OCI-LY3 (cell line): ENCODE measurements at regions not wholly inside any gene's neighbourhood (a gene's known extent, or its start where the extent isn't known, plus 50 kb on each side); places are given as distances from the start of the nearest gene placed in this dataset.

Experiments used
- H2AFZ ChIP-seq: fragments of 200-600, 300-600 bp; shearing (Covaris generic); 2 replicates; pipeline ENCODE4 v1.6.0; 2014; ENCODE audit warnings: antibody characterized with exemption, low read depth, low read length
- H3K27ac ChIP-seq: fragments of 200-600, 300-600 bp; sonication (generic); 2 replicates; pipeline ENCODE4 v1.5.1; 2014; ENCODE audit warnings: mild to moderate bottlenecking, low read length, moderate library complexity, mixed read lengths
- H3K27me3 ChIP-seq: fragments of 200-600, 300-600 bp; sonication (generic); 2 replicates; pipeline ENCODE4 v1.6.1; 2014; ENCODE audit warnings: low read depth, low read length, mixed read lengths
- H3K36me3 ChIP-seq: fragments of 200-600, 300-600 bp; sonication (generic); replicated peaks from 2 replicates; pipeline ENCODE3; 2014; ENCODE audit warnings: low read depth, low read length, mixed read lengths
- H3K4me1 ChIP-seq: fragments of 300-600, 200-600 bp; sonication (generic); 2 replicates; pipeline ENCODE4 v1.6.1; 2014; ENCODE audit warnings: low read length, mixed read lengths
- H3K4me2 ChIP-seq: fragments of 200-600, 300-600 bp; sonication (generic); 2 replicates; pipeline ENCODE4 v1.6.1; 2014; ENCODE audit warnings: low read length, mixed read lengths
- H3K4me3 ChIP-seq: fragments of 300-600, 200-600 bp; sonication (generic); 2 replicates; pipeline ENCODE4 v1.5.1; 2014; ENCODE audit warnings: antibody characterized with exemption, mild to moderate bottlenecking, low read length, moderate library complexity
- H3K79me2 ChIP-seq: fragments of 300-600, 200-600 bp; shearing (Covaris generic); 2 replicates; pipeline ENCODE4 v1.6.1; 2014; ENCODE audit warnings: mild to moderate bottlenecking, low read length, mixed read lengths
- H3K9ac ChIP-seq: fragments of 300-600, 200-600 bp; shearing (Covaris generic); 2 replicates; pipeline ENCODE4 v1.6.0; 2014; ENCODE audit warnings: mild to moderate bottlenecking, low read length, moderate library complexity
- H3K9me3 ChIP-seq: fragments of 200-600, 300-600 bp; shearing (Covaris generic); 2 replicates; pipeline ENCODE4 v1.6.1; 2014; ENCODE audit warnings: low read length, mixed read lengths; ENCODE audit not compliant: insufficient read depth
- H4K20me1 ChIP-seq: fragments of 200-600, 300-600 bp; sonication (generic); 2 replicates; pipeline ENCODE4 v1.6.1; 2016; ENCODE audit warnings: low read length, mixed read lengths; ENCODE audit not compliant: insufficient read depth
- CTCF ChIP-seq: fragments of 200-600, 300-600 bp; sonication (generic); IDR thresholded peaks from 2 replicates; pipeline ENCODE4 v1.5.1; 2014; ENCODE audit warnings: antibody characterized with exemption, low read length, low read depth
- EZH2phosphoT487 ChIP-seq: fragments of 200-600 bp; shearing (Covaris generic); IDR thresholded peaks from 2 replicates; pipeline ENCODE4 v1.6.1; 2018; ENCODE audit warnings: antibody characterized with exemption, mixed run types, low read depth

- Histone ChIP-seq H3K27me3 (no peaks in the 10 kb centered on the region), H4K20me1 (no peaks in the 10 kb centered on the region), H3K9me3 (no peaks in the 10 kb centered on the region), H3K4me3 (no peak overlapping the region), H3K9ac (no peak overlapping the region), H2AFZ (no peak overlapping the region), H3K27ac (no peak overlapping the region), H3K4me1 (no peaks in the 10 kb centered on the region), H3K36me3 (no peaks in the 10 kb centered on the region), H3K79me2 (no peaks in the 10 kb centered on the region), H3K4me2 (no peak overlapping the region)
- TF ChIP-seq EZH2phosphoT487: no peak
These were observed 687.4 kb downstream of the EPM2A start for GRCh38 chr6:145047891-145048290.

- Histone ChIP-seq H3K27me3 (no peaks in the 10 kb centered on the region), H3K27ac (no peak overlapping the region), H2AFZ (no peak overlapping the region), H3K4me2 (no peak overlapping the region), H3K9me3 (no peaks in the 10 kb centered on the region), H3K79me2 (no peaks in the 10 kb centered on the region), H3K4me1 (no peaks in the 10 kb centered on the region), H3K4me3 (no peak overlapping the region), H3K36me3 (no peaks in the 10 kb centered on the region), H3K9ac (no peak overlapping the region), H4K20me1 (no peaks in the 10 kb centered on the region)
- TF ChIP-seq EZH2phosphoT487: no peak
- TF ChIP-seq CTCF: no peak
These were observed 683.7 kb downstream of the EPM2A start for GRCh38 chr6:145051661-145052060.

- Histone ChIP-seq H3K27ac (no peak overlapping the region), H2AFZ (no peak overlapping the region), H3K79me2 (no peaks in the 10 kb centered on the region), H3K4me1 (no peaks in the 10 kb centered on the region), H3K36me3 (no peaks in the 10 kb centered on the region), H3K4me2 (no peak overlapping the region), H3K4me3 (no peak overlapping the region), H3K9me3 (no peaks in the 10 kb centered on the region), H4K20me1 (no peaks in the 10 kb centered on the region), H3K9ac (no peak overlapping the region), H3K27me3 (no peaks in the 10 kb centered on the region)
- TF ChIP-seq EZH2phosphoT487: no peak
- TF ChIP-seq CTCF: no peak
These were observed 679.8 kb downstream of the EPM2A start for GRCh38 chr6:145055567-145055966.

- no peak overlapping the region for H3K9ac ChIP-seq
- H3K79me2 ChIP-seq: no peaks in the 10 kb centered on the region
- TF ChIP-seq CTCF: no peak
- no peak for TF ChIP-seq EZH2phosphoT487
- H3K36me3 ChIP-seq: no peaks in the 10 kb centered on the region
- no peaks in the 10 kb centered on the region for H4K20me1 ChIP-seq
- no peak overlapping the region for H3K4me2 ChIP-seq
- no peak overlapping the region for H3K4me3 ChIP-seq
- no peak overlapping the region for H2AFZ ChIP-seq
- H3K27me3 ChIP-seq: no peaks in the 10 kb centered on the region
- no peaks in the 10 kb centered on the region for H3K4me1 ChIP-seq
- H3K9me3 ChIP-seq: no peaks in the 10 kb centered on the region
- no peak overlapping the region for H3K27ac ChIP-seq
These were observed 674.6 kb downstream of the EPM2A start for GRCh38 chr6:145060714-145061113.

GRCh38 chr6:145063091-145063490 lies 672.2 kb downstream of the EPM2A start:
- H3K9ac ChIP-seq: no peak overlapping the region
- H3K4me1 ChIP-seq: no peaks in the 10 kb centered on the region
- no peaks in the 10 kb centered on the region for H3K79me2 ChIP-seq
- H3K27me3 ChIP-seq: no peaks in the 10 kb centered on the region
- no peak overlapping the region for H3K4me3 ChIP-seq
- H4K20me1 ChIP-seq: no peaks in the 10 kb centered on the region
- no peak overlapping the region for H3K27ac ChIP-seq
- TF ChIP-seq EZH2phosphoT487: no peak
- TF ChIP-seq CTCF: no peak
- no peak overlapping the region for H3K4me2 ChIP-seq
- no peaks in the 10 kb centered on the region for H3K9me3 ChIP-seq
- no peaks in the 10 kb centered on the region for H3K36me3 ChIP-seq
- no peak overlapping the region for H2AFZ ChIP-seq
